Kidney (tissue), 13 donors: ENCODE measurements at regions not wholly inside any gene's neighbourhood (a gene's known extent, or its start where the extent isn't known, plus 50 kb on each side); places are given as distances from the start of the nearest gene placed in this dataset.

Experiments
- DNase-seq, 5 donors: peaks; one replicate each; pipeline ENCODE4 v3.0.0-alpha.2; 2013 to 2020
- FAIRE-seq: peaks from 2 replicates; lab custom pipeline; 2012; peaks lifted over from hg19 to GRCh38; lab: Jason Lieb, UNC
- H3K27ac ChIP-seq, 2 donors: one replicate each; pipeline ENCODE4 v1.7.0; 2013; ENCODE audit warnings: low read depth in 2 of 2, low read length in 2 of 2, inconsistent platforms in 1 of 2
- H3K27me3 ChIP-seq: one replicate; pipeline ENCODE4 v1.7.1; 2013; ENCODE audit warnings: low read length, inconsistent platforms; ENCODE audit not compliant: control insufficient read depth, insufficient read depth
- H3K36me3 ChIP-seq, 3 donors: one replicate each; pipeline versions ENCODE4 v1.7.0 to v1.7.1; 2013; ENCODE audit warnings: low read length in 3 of 3, control low read depth in 1 of 3, inconsistent platforms in 1 of 3; ENCODE audit not compliant: insufficient read depth in 3 of 3, control insufficient read depth in 2 of 3
- H3K4me1 ChIP-seq, 3 donors: one replicate each; pipeline versions ENCODE4 v1.7.0 to v1.7.1; 2013; ENCODE audit warnings: low read length in 3 of 3, inconsistent platforms in 1 of 3, low read depth in 1 of 3; ENCODE audit not compliant: control insufficient read depth in 2 of 3, insufficient read depth in 2 of 3
- H3K4me3 ChIP-seq, 3 donors: one replicate each; pipeline versions ENCODE4 v1.7.0 to v1.8.1; 2013; ENCODE audit warnings: low read length in 3 of 3, control low read depth in 1 of 3, inconsistent platforms in 1 of 3
- H3K9ac ChIP-seq, 3 donors: one replicate each; pipeline versions ENCODE4 v1.7.0 to v1.7.1; 2013; ENCODE audit warnings: low read length in 3 of 3, control low read depth in 1 of 3, inconsistent platforms in 1 of 3
- H3K9me3 ChIP-seq, 3 donors: one replicate each; pipeline versions ENCODE4 v1.7.0 to v1.7.1; 2013; ENCODE audit warnings: low read length in 3 of 3, control low read depth in 1 of 3, inconsistent platforms in 1 of 3; ENCODE audit not compliant: control insufficient read depth in 2 of 3, insufficient read depth in 1 of 3
- intact Hi-C: fragments of 100-400 bp; cut with DNase I; formaldehyde crosslinking; loops from one replicate; pipeline ENCODE4 v1.11.1; 2022
- TF ChIP-seq, protein P1 (sequence below): IDR thresholded peaks from 3 replicates; pipeline ENCODE4 v1.5.1; 2012; ENCODE audit warnings: mild to moderate bottlenecking, moderate library complexity, borderline replicate concordance; ENCODE audit not compliant: insufficient read depth; ENCODE audit errors: extremely low read depth
- donor health status: control.
- donor health status: control.
- donor health status: control.
- donor health status: control.
- donor health status: control.
- donor health status: DM: yes; HTN: yes; CAD: no.
- donor health status: Normal renal cell carcinoma (clear cell type).

GRCh38 chr21:28828021-28828420, 164.7 kb downstream of the LTN1 start:
- Histone ChIP-seq H3K9me3 (no peaks in the 10 kb centered on the region), H3K36me3 (no peaks in the 10 kb centered on the region), H3K27me3 (no peaks in the 10 kb centered on the region), H3K4me1 (peaks cover 3 to 5% (median 4%) of the 10 kb centered on the region in 3 donors), H3K27ac (no peak overlapping the region), H3K9ac (no peak overlapping the region), H3K4me3 (no peak overlapping the region)
- TF ChIP-seq, protein P1, sequence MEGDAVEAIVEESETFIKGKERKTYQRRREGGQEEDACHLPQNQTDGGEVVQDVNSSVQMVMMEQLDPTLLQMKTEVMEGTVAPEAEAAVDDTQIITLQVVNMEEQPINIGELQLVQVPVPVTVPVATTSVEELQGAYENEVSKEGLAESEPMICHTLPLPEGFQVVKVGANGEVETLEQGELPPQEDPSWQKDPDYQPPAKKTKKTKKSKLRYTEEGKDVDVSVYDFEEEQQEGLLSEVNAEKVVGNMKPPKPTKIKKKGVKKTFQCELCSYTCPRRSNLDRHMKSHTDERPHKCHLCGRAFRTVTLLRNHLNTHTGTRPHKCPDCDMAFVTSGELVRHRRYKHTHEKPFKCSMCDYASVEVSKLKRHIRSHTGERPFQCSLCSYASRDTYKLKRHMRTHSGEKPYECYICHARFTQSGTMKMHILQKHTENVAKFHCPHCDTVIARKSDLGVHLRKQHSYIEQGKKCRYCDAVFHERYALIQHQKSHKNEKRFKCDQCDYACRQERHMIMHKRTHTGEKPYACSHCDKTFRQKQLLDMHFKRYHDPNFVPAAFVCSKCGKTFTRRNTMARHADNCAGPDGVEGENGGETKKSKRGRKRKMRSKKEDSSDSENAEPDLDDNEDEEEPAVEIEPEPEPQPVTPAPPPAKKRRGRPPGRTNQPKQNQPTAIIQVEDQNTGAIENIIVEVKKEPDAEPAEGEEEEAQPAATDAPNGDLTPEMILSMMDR = no peak
- intact Hi-C loops = no loop called here
- FAIRE-seq (no peak), DNase-seq (no peak)

GRCh38 chr21:28827422-28827821, 165.3 kb downstream of the LTN1 start:
- DNase-seq (no peak), FAIRE-seq (no peak)
- H3K27me3 ChIP-seq = no peaks in the 10 kb centered on the region
- TF ChIP-seq, protein P1 = no peak
- no peak overlapping the region for H3K9ac ChIP-seq
- peaks cover 3 to 5% (median 4%) of the 10 kb centered on the region in 3 donors for H3K4me1 ChIP-seq
- H3K4me3 ChIP-seq = no peak overlapping the region
- no peaks in the 10 kb centered on the region for H3K36me3 ChIP-seq
- intact Hi-C loops = no loop called here
- no peak overlapping the region for H3K27ac ChIP-seq
- H3K9me3 ChIP-seq = no peaks in the 10 kb centered on the region

DNA sequence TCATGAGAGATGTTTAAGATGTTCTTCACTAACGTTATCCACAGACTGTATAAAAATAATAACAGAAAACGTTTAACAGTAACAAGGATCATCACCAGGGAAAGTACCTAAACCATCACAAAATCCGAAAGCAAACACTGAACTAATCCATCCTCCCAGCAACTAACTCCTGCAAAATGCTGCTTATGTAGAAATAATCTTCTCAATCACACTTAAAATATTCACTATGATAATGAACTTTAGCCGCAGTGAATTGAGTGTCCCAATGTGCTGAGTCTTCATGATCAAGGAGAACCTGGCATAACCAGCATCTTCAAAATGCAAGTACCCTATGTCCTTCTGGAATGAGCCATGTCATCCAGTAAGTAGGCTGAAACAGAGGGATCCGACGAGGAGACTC, 166.1 kb downstream of the LTN1 start:
- intact Hi-C loops = no loop called here
- Histone ChIP-seq H3K9ac (no peak overlapping the region), H3K4me1 (peaks cover 3 to 8% (median 5%) of the 10 kb centered on the region in 3 donors), H3K36me3 (no peaks in the 10 kb centered on the region), H3K9me3 (no peaks in the 10 kb centered on the region), H3K27ac (no peak overlapping the region), H3K4me3 (no peak overlapping the region), H3K27me3 (no peaks in the 10 kb centered on the region)
- TF ChIP-seq, protein P1 = no peak
- FAIRE-seq = no peak
- DNase-seq = no peak

GRCh38 chr21:28826021-28826420, 166.7 kb downstream of the LTN1 start:
- no peak for FAIRE-seq
- TF ChIP-seq, protein P1 = no peak
- DNase-seq = no peak
- Histone ChIP-seq H3K27ac (no peak overlapping the region), H3K4me3 (no peak overlapping the region), H3K9ac (no peak overlapping the region), H3K36me3 (no peaks in the 10 kb centered on the region), H3K27me3 (no peaks in the 10 kb centered on the region), H3K9me3 (no peaks in the 10 kb centered on the region), H3K4me1 (peaks cover 3 to 8% (median 5%) of the 10 kb centered on the region in 3 donors)
- intact Hi-C loops = no loop called here
